Amygdala (tissue), 56 donors: ENCODE measurements at regions not wholly inside any gene's neighbourhood (a gene's known extent, or its start where the extent isn't known, plus 50 kb on each side); places are given as distances from the start of the nearest gene placed in this dataset.

Experiments
- DNase-seq, 56 donors: peaks; one replicate each; lab custom pipeline; 2025; lab: John Stamatoyannopoulos, UW

DNA sequence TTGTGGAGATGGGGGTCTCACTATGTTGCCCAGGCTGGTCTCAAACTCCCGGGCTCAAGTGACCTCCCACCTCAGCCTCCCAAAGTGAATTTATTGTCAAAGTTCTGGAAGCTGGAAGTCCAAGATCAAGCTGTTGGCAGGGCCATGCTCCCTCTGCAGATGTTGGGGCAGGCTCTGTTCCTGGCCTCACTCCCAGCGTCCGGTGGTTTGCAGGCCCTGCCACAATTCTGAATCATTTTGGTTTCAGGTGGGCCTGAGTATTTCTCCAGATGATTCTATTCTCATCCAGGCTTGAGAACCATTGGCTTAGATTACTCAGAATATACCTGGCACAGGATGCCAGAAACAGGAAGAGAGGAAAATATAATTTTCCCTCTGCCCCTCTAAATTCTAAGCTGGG, 737.4 kb downstream of the TNS3 start:
- DNase-seq: no peak

DNA sequence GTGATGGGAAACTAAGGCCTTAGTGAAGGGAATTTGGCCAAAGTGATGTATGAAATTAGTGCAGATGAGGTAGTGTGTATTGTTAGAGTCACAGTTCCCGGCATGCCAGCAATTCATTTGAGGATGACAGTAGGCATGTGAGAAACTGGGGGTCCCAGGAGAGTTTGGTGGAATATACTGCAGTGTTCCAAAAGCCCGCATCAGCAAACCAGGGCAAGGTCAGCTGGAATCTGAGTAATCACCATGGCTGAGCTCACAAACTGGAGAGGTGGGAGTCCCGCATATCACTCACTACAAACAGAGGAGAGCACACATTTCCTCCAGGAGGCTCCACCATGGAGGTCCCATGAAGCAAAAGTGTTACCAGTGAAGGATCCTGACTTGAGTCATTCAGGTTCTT, 740.7 kb downstream of the TNS3 start:
- no peak for DNase-seq

DNA sequence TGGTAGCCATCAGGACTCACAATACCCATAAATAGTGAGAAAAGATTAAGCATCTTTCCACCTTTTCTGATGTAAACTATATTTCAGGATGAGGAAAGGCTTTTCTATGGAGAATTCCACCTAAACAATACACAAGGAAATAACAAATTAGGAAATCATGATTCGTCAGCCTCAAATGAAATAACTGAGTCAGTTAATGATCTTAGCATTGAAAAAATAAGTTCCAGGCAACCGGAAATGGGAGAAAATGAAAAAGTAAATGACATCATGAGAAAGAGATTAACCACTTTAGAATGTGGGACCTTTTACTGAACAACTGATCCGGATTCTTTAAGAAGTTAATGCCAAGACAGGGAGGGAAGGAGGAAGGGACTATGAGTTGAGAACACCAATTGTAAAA, 742.3 kb downstream of the TNS3 start:
- no peak for DNase-seq

DNA sequence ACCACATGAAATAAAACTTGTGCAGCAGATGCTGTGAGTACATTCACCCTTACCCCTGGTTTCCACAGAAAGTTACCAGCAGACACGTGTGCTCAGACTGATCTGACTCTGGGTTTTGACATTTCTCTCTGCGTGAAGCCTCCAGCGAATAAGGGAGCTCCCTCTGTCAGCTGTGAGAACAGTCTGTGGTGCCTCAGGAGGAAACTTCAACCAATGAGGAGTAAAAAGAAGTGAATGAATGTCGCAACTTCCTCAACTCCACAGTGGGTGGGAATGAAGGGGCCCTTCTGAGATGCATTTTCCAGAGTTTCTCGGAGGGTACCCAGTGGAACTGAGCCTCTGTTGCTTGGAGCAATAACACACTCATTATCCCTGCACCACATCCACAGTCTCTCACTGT, 743.4 kb downstream of the TNS3 start:
- no peak for DNase-seq

DNA sequence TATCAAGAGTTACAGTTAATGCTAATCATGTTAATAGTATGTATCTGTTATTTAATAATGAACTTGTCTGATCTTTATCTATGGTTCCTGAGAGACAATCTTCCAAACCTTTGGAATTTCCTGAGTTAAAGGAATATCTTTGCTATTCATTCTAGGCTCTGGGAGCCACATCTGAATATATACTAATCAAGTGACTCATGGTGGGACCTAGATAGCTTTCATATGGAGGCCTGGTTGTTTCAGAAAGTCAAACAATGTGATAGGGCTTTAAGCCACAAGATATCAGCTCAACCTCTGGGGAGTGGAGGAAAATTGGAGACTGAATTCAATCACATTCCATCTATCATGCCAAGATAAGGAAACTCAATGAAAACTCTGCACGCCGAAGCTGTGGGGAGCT, 746.4 kb downstream of the TNS3 start:
- DNase-seq: no peak

DNA sequence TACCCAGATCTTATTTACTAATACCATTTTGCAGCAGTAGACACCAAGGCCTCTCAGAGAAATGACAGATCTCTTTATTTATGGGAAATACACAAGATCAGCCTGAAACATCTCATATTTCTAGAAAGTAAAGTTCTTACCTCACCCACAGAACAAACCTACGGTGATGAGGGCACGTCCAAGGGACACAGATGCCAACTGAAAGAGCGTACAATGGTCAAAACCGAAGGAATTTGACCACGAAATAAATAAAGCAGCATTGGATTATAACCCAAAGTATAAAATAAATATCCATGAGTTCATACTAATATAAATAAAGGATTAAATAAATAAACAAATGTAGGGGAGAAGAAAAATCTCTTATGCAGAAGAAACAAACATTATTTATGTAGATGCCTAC, 747.0 kb downstream of the TNS3 start:
- no peak for DNase-seq

DNA sequence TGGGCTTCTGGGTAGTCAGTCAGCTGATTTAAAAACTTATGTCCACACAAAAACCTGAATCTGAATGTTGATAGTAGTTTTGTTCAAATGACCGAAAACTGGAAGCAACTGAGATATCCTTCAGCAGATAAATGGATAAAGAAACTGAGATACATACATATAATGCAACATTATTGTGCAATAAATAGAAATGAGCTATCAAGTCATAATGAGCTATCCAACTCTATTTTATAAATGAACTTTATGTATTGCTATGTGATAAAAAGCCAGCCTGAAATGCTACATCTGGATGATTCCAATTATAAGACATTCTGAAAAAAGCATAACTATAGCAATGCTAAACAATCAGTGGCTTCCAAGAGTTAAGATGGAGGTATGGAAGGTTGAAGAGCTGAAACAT, 748.7 kb downstream of the TNS3 start:
- DNase-seq: no peak

DNA sequence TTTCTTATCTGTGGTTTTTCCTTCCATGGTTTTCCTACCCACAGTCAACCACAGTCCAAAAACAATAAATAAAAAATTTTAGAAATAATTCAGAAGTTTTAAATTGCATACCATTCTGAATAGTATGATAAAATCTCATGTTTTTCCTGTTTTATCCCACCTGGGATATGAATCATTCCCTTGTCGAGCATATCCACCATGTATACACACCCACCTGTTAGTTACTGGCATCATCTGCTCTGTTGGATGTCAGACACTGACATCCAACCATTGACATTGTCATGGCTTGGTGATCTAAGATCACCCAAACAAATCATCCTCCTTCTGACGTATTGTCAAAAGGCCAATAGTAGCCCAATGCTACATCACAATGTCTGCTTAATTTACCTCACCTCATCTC, 749.8 kb downstream of the TNS3 start:
- DNase-seq: no peak

DNA sequence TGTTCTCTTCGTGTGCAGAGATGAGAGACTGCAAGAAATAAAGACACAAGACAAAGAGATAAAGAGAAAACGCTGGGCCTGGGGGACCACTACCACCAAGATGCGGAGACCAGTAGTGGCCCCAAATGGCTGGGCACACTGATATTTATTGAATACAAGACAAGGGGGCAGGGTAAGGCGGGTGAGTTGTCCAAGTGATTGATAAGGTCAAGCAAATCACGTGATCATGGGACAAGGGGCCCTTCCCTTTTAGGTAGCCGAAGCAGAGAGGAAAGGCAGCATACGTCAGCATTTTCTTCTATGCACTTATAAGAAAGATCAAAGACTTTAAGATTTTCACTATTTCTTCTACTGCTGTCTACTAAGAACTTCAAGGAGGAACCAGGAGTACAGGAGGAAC, 762.1 kb downstream of the TNS3 start:
- no peak for DNase-seq

DNA sequence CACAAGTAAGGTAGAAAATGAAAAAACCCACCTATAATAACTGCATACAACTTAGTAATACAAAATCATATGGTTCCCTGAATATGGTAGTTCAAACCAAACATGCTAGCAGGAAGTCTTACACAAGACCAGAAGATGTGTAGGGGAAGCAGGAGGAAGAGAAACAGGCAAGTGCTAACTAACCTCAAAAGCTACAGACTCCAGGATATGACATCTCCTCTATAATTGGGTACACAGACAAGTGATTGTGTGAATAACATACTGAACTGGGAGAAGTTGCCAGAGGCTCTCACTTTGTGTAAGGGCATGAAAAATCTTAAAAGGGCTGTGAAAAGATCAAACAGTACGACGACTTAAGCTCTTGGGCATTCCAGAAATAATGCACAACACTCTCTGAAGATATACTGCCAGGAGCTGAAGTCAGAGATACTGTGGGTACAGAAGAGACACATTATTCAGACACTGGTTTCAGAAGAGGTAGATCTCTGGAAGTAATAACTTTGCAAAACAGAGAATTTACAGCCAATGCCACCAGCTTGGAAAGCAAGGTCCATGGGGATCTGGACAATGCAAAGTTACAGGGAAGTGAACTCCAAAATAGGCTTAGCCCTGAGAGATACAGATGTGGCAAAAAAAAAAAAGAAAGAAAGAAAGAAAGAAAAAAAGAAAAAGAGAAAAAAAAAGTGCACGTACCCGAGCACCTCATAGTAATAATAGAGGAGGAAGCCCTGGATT, 767.2 kb downstream of the TNS3 start:
- DNase-seq: no peak

DNA sequence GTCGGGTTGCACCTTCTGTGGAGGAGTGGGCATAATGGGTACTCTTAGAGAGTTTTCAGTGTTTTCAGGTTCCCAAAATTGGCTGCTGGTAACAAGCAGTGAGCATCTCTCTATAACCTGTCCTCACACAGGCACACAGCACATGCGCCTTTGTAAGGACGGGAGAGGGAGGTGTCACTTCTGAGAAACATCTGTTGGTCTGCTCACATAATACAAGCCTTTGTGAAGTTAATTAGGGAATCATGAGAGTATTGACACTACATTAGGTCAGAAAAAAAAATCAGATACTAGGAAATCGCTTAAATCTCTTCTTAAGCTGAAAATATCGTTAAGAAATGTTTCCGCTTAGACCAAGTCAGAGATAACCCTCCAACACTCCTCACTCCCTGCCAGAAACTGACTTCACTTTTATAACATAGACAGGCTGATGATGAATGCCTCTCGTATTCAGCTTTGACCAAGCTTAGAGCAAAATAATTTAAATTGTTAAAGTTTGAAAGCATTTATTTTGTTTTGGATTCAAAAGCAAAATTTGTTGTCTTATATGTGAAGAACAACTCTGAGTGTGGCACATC, 769.7 kb downstream of the TNS3 start:
- no peak for DNase-seq

DNA sequence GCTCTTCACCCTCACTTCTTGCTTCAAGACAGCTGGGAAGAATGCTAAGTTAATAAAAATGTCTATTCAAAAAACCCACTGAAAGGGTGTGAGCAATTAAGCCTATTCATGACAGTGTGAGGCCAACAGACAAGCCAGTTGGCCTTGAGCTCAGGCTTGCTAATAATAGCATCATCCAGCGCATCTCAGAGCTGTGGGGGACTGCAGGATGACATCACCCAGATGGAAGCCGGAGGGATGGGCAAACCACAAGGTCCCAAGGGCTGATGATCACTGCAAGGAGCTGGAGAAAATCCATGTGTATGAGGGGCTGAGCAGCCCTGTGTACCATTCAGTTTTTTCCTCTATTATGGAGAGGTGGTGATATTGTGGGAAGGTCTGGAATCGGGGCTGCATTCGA, 770.4 kb downstream of the TNS3 start:
- DNase-seq: no peak

DNA sequence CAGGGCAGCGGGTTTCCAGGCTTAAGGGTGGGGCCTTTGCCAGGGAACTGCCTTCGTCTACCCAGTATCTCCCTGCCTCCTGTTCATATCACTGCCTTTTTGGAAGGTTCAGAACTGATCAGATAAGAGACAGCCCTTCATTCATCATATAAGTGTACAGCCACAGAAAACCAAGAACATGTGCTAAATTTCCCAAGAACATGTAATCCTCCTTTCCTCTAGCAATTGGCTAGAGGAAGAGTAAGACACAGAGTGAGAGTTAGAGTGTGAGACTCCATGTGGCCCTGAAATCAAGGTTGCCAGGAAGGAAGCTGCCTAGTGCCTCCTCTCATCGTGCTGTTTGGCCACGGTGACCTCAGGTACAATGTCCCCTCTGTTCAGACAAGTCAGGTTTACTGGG, 770.9 kb downstream of the TNS3 start:
- no peak for DNase-seq

DNA sequence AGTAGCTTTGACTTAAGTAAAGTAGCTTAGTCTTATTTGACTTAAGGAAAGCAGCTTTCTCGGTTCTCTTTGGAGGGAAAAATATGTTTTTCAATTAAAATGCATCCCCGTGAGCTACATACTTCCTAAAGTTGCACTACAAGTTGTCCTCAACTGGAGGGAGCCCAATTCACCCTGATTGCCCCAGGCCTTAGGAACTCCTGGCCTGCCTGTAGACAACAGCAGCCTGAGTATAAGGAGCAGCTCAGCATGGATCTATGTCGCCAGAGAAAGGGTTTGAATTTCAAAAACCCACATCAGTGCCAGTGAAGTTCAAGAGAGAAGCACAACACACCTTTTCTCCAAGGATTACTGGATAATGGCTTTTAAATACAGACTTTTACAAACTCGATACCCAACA, 772.0 kb downstream of the TNS3 start:
- no peak for DNase-seq

DNA sequence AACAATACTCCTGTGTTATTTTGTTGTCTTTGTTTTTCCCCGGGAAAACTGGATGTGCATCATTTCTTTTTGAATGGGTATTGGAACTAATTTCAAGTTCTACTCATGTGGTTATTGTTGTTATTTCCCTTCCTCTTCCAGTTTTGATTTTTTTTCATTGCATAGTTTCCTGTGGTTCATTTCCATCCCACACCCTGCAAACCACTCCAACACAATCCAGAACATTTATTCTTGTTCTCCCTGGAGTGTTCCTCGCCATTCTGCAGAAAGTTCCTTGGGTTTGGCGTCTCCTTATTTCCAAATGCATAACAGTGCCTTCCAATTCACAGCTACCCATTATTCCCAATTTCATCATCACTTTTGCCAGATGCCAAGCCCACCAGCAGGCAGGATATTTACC, 775.1 kb downstream of the TNS3 start:
- no peak for DNase-seq

DNA sequence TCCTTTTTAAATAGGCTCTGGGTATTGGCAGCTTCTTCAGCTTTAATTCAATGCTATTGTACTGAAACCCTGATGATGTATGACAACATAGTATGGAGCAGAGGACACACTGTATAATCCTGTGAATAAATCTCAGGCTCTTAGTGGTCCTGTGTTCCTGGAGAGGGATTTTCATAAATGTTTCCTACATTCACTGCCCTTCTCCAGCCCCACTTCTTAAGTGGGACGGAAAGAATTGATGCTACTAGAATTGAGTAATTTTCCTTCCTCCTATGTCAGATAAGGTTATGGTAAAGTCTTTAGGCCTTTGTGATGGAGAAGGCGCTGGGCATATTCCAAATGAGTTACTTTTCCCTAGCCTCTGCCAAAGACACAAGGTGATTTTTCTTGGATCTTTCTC, 779.4 kb downstream of the TNS3 start:
- no peak for DNase-seq

DNA sequence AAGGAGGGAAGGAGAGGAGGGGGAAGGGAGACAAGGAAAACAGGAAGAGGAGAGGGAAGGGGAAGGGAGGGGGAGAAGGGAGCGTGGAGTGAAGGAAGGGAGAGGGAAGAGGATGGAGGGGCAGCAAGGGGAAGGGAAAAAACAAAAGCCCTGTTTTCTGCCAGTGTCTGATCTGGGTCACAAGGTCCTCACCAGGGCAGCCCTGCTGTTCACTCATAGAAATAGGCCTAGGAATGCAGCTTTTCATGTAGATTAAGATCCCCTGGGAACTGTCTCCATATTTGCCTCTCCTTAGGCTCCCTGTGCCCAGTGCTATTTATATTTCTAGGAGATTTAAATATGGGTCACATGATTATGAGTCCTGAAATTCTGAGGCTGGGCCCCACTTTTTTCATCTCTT, 790.7 kb downstream of the TNS3 start:
- DNase-seq: no peak

DNA sequence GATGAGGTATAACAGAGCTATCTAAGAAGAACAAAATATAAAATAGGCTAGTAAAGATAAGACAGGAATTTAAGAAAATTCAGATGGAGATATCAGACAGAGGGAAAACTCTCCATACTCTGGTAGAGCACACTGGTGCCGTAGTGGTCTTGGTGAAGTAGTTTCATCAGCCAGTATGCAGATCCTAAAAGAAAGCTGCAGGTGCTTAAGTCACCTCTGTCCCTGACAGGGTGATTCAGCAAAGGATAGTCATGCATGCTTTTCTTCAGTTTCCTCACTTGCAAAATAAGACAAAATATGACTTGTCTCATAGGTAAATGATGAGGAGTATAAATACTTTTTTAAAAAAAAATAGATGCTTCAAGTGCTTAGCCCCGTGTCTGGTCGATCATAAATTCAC, 794.9 kb downstream of the TNS3 start:
- no peak for DNase-seq

DNA sequence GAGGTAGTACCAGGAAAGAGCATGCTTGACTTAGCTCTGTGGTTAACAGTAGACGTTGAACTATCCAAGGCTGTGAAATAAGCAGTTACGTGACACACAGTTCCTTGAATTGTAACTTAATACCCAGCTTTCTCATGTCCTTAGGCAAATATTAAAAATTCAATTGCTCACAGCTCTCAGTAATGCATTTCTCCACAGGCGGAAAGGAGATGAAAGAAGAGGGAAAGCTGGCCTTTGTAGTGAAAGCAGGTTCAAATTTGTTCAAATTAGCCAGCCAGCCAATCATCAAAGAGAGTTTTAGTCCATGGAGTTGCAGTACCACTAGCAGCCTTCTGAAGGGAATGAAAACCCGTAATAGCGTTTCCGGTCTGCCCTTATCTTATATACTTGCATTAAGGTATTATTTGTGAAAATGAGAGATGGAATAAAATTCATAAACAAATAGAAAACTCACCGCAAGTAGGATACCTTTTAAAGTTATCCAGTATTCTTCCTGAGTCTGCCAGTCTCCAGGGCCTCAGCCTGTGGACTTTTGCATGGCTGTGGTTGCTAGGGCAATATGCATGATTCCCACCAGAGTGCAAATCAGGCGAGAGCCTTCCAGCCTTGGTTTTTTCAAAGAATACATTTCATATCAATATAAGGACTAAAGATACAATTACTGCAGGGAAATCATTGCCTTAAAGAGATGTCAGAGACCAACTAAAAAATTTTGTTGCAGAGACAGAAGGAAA, 795.5 kb downstream of the TNS3 start:
- no peak for DNase-seq

DNA sequence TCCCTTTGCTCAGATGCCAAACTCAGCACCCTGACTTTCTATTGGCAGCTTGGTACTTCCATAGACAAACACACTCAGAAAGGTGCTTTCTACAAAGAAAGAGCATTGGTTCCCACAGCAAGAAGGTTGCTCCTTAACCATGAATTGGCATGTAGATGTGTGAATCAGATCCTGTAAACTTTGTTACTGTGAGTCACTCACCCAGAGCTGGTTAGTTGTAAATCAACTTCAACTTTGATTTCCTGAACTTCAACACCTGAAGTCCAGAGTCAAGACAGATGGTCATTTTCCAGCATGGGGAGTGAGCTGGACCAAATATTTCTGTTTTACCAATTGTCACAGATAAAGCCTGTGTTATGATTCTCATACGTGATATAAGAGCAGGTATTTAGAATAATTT, 797.2 kb downstream of the TNS3 start:
- DNase-seq: no peak

DNA sequence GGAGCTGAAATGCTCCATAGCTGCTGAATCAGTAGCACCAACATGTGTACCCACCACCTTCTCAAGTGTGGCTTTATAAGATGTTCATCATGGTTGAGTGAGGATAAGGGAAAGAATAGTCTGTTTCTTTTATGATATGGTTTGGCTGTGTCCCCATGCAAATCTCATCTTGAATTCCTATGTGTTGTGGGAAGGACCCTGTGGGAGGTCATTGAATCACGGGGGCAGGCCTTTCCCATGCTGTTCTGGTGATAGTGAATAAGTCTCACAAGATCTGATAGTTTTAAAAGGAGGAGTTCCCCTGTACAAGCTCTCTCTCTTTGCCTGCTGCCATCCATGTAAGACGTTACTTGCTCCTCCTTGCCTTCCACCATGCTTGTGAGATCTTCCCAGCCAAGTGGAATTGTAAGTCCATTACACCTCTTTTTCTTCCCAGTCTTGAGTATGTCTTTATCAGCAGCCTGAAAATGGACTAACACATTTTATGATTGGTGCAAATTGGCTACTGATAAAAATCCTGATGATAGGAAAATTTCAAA, 799.9 kb downstream of the TNS3 start:
- DNase-seq: no peak

DNA sequence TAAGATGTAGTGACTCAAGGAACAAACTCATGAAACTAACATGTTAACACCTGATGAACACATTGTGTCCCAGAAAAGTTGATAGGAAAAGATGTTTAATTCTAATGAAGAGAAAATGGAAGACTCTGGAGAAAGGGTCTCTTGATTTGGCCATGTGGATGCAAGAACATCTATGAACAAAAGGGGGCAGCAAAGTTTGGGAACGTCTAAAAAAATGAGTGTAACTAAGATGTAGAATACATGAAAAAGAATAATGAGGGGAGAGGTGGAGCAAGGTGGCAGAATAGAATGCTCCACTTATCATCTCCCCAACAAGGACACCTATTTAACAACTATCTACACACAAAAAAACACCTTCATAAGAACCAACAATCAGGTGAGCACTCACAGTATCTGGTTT, 805.1 kb downstream of the TNS3 start:
- no peak for DNase-seq
